Chondrocyte (in vitro differentiated cells): ENCODE measurements at regions not wholly inside any gene's neighbourhood (a gene's known extent, or its start where the extent isn't known, plus 50 kb on each side); places are given as distances from the start of the nearest gene placed in this dataset.

ENCODE experiments used
- DNase-seq: peaks from one replicate; pipeline ENCODE4 v3.0.0; 2021; ENCODE audit warnings: mixed read lengths, low spot score
- H3K27ac Mint-ChIP-seq: one replicate; pipeline ENCODE4 v1.8.0; 2021; ENCODE audit warnings: mild to moderate bottlenecking, moderate library complexity, mixed read lengths; ENCODE audit not compliant: unreplicated experiment
- H3K27me3 Mint-ChIP-seq: 2 replicates; pipeline ENCODE4 v1.8.0; 2021; ENCODE audit warnings: low read depth, mixed read lengths
- H3K36me3 Mint-ChIP-seq: 2 replicates; pipeline ENCODE4 v1.8.0; 2021; ENCODE audit warnings: low read depth, mixed read lengths
- H3K4me1 Mint-ChIP-seq: 2 replicates; pipeline ENCODE4 v1.8.0; 2021; ENCODE audit warnings: low read depth, mild to moderate bottlenecking, mixed read lengths
- H3K4me3 Mint-ChIP-seq: one replicate; pipeline ENCODE4 v1.8.0; 2021; ENCODE audit warnings: mild to moderate bottlenecking, moderate library complexity, mixed read lengths; ENCODE audit not compliant: unreplicated experiment
- H3K9me3 Mint-ChIP-seq: 2 replicates; pipeline ENCODE4 v1.8.0; 2021; ENCODE audit warnings: low read depth, mixed read lengths
- CTCF ChIP-seq: fragments of 200-600 bp; sonication (generic); IDR thresholded peaks from 2 replicates; pipeline ENCODE4 v1.5.0; 2021; ENCODE audit warnings: antibody characterized with exemption, mild to moderate bottlenecking, moderate library complexity

GRCh38 chr9:95775191-95775590, 100.3 kb upstream of the ERCC6L2 start:
- Mint-ChIP-seq H3K4me1 (peaks cover 42% of the 10 kb centered on the region), H3K27me3 (no peaks in the 10 kb centered on the region), H3K4me3 (no peak overlapping the region), H3K9me3 (no peaks in the 10 kb centered on the region), H3K36me3 (no peaks in the 10 kb centered on the region), H3K27ac (no peak overlapping the region)
- no peak for DNase-seq
- no peak for TF ChIP-seq CTCF

- DNase-seq = no peak
These were observed 102.5 kb upstream of the ERCC6L2 start for GRCh38 chr9:95773053-95773418.

GRCh38 chr9:95772320-95773052, 103.0 kb upstream of the ERCC6L2 start:
- peak overlapping the region; percentile 51 for H3K27ac Mint-ChIP-seq
- TF ChIP-seq CTCF = peak; percentile 42
- no peaks in the 10 kb centered on the region for H3K27me3 Mint-ChIP-seq
- H3K9me3 Mint-ChIP-seq = no peaks in the 10 kb centered on the region
- peaks cover 38% of the 10 kb centered on the region for H3K4me1 Mint-ChIP-seq
- no peak overlapping the region for H3K4me3 Mint-ChIP-seq
- DNase-seq = no peak
- no peaks in the 10 kb centered on the region for H3K36me3 Mint-ChIP-seq

More at GRCh38 chr9:95773053-95773418, 102.5 kb upstream of the ERCC6L2 start:
- Mint-ChIP-seq H3K36me3 (no peaks in the 10 kb centered on the region), H3K4me1 (peaks cover 38% of the 10 kb centered on the region), H3K27me3 (no peaks in the 10 kb centered on the region), H3K4me3 (no peak overlapping the region), H3K27ac (peak overlapping the region; percentile 54), H3K9me3 (no peaks in the 10 kb centered on the region)
- TF ChIP-seq CTCF = no peak

GRCh38 chr9:95771556-95772246, 103.8 kb upstream of the ERCC6L2 start:
- Mint-ChIP-seq H3K27ac (peak overlapping the region; percentile 51), H3K4me1 (peaks cover 33% of the 10 kb centered on the region), H3K4me3 (no peak overlapping the region), H3K27me3 (no peaks in the 10 kb centered on the region), H3K36me3 (no peaks in the 10 kb centered on the region), H3K9me3 (no peaks in the 10 kb centered on the region)
- no peak for DNase-seq
- TF ChIP-seq CTCF = no peak

GRCh38 chr9:95770653-95771131, 104.8 kb upstream of the ERCC6L2 start:
- Mint-ChIP-seq H3K4me1 (peaks cover 25% of the 10 kb centered on the region), H3K27me3 (no peaks in the 10 kb centered on the region), H3K27ac (no peak overlapping the region), H3K4me3 (no peak overlapping the region), H3K36me3 (no peaks in the 10 kb centered on the region), H3K9me3 (no peaks in the 10 kb centered on the region)
- no peak for DNase-seq
- TF ChIP-seq CTCF = no peak
